D721Med (cell line): ENCODE measurements at regions not wholly inside any gene's neighbourhood (a gene's known extent, or its start where the extent isn't known, plus 50 kb on each side); places are given as distances from the start of the nearest gene placed in this dataset.
"Not testable (repeated sequence)": the region's sequence is repeated elsewhere in the genome, so short reads cannot be mapped to it uniquely, and the experiment has no call there.

Experiments
- DNase-seq: peaks from one replicate; pipeline ENCODE4 v3.0.0; 2011; ENCODE audit warnings: low spot score; ENCODE audit not compliant: insufficient read length
- FAIRE-seq: peaks from 2 replicates; lab custom pipeline; 2011; peaks lifted over from hg19 to GRCh38; lab: Jason Lieb, UNC
- TF ChIP-seq, protein P1 (sequence below): IDR thresholded peaks from 2 replicates; pipeline ENCODE4 v1.5.1; 2012; ENCODE audit warnings: mild to moderate bottlenecking, control low read depth; ENCODE audit not compliant: insufficient read depth; ENCODE audit errors: missing control alignments

DNA sequence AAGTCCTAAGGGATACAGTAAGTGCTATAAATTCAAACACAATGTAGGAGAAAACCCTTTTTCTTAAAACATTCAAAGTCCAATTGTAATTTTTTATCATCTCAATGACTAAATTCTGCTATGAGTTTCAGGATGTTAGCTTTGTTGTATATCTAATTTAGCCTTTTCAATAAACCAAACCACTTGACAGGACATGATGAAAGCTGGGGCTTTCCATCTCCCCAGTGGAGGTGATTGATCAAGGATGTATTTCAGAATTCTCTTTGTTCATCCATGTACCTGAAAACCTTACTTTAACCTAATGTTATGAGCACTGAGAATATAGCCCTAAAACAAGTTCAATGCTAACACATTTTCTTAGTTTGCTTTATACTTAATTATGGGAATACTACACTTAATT is 639.0 kb upstream of the ITGA1 start:
- no peak for DNase-seq
- FAIRE-seq, result no peak
- TF ChIP-seq, protein P1, sequence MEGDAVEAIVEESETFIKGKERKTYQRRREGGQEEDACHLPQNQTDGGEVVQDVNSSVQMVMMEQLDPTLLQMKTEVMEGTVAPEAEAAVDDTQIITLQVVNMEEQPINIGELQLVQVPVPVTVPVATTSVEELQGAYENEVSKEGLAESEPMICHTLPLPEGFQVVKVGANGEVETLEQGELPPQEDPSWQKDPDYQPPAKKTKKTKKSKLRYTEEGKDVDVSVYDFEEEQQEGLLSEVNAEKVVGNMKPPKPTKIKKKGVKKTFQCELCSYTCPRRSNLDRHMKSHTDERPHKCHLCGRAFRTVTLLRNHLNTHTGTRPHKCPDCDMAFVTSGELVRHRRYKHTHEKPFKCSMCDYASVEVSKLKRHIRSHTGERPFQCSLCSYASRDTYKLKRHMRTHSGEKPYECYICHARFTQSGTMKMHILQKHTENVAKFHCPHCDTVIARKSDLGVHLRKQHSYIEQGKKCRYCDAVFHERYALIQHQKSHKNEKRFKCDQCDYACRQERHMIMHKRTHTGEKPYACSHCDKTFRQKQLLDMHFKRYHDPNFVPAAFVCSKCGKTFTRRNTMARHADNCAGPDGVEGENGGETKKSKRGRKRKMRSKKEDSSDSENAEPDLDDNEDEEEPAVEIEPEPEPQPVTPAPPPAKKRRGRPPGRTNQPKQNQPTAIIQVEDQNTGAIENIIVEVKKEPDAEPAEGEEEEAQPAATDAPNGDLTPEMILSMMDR, result no peak

DNA sequence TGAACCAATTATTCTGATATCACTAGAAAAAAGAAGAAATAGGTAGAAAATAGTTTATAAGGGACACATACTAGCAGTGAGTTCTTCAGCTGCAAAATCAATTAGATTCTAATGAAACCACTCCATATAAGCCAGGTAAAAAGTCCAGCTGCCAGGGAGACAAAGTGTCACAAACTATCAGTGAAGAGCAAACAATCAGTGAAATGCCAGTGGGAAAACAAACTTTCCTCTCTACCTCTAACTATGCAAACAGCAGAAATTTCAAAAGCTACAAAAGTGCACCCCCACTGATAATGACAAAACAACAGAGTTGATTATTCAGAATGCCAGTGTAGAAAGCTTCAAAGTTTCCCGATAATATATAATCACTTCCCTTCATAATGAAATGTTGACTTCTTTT is 637.2 kb upstream of the ITGA1 start:
- no peak for FAIRE-seq
- DNase-seq, result no peak
- TF ChIP-seq, protein P1, result no peak

DNA sequence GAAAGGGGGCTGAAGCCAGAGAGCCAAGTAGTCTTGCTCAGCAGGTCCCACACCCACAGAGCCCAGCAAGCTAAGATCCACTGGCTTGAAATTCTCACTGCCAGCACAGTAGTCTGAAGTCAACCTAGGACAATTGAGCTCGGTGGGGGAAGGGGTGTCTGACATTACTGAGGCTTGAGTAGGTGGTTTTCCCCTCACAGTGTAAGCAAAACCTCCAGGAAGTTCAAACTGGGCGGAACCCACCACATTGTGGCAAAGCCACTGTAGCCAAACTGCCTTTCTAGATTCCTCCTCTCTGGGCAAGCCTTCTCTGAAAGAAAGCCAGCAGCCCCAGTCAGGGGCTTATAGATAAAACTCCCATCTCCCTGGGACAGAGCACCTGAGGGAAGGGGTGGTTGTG is 630.9 kb upstream of the ITGA1 start:
- DNase-seq, FAIRE-seq: not testable (repeated sequence)

DNA sequence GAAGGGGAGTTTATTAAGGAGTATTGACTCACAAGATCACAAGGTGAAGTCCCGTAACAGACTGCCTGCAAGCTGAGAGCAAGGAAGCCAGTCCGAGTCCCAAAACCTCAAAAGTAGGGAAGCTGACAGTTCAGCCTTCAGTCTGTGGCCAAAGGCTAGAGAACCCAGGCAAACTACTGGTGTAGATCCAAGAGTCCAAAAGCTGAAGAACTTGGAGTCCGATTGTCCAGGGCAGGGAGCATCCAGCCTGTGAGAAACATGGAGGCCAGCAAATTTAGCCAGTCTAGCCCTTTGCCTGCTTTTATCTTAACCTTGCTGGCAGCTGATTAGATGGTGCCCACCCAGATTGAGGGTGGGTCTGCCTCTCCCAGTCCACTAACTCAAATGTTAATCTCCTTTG is 621.9 kb upstream of the ITGA1 start:
- FAIRE-seq, result not testable (repeated sequence)

DNA sequence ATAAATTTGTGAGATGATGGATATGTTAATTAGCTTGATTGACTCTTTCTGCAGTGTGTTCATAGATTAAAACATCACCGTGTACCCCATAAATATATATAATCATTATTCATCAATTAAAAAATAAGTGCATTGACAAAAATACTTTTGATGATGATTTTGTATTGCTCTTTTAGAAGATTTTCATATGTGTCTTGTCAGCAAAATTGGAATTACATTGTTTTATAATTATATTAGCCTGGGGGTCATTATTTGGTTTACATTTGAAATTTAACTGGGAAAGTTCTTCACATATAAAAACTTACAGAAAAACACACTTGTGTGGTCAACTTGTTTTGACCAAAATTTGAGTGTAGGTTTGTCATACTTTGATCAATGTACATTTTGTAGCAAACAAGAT is 614.6 kb upstream of the ITGA1 start:
- TF ChIP-seq, protein P1, result no peak
- DNase-seq (no peak), FAIRE-seq (no peak)

More for the DNA sequence above, 621.9 kb upstream of the ITGA1 start:
- not testable (repeated sequence) for DNase-seq

DNA sequence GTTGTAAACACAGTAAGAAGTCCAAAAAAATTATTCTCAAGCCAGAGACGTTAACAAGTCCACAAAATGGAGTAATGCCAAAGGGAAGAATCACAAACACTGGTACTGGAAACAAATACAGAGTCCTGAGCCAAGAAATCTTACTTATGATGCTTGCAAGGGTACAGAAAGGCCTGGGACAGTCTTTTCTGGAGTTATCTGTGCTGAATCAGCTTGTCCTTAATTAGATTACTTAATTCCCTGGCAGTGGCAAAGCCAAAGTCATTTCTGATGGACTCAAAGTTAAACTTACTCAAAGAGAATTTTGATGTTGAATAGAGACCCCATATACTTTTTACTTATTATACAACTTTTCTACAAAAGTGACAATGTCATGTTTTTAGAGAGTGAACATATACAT is 610.5 kb upstream of the ITGA1 start:
- FAIRE-seq (no peak), DNase-seq (no peak)
- TF ChIP-seq, protein P1, result no peak

DNA sequence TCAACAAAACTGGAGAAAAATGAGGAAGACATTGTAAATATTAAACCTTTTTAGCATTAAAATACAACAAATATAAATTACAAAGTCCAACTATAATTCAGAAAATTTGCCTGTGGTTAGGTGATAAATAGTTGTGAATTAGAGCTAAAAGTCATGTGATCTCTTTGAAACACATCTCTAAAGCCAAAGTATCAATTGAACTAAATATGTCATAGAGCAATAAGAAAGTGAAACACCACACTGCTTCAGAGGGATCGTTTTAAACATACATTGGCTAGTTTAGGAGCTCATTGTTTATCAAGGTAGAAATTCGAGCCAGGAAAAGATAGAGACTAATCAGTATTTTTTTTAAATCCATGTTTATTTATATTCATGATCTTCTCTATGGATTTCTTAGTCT is 606.3 kb upstream of the ITGA1 start:
- FAIRE-seq (no peak), DNase-seq (no peak)
- TF ChIP-seq, protein P1, result no peak

DNA sequence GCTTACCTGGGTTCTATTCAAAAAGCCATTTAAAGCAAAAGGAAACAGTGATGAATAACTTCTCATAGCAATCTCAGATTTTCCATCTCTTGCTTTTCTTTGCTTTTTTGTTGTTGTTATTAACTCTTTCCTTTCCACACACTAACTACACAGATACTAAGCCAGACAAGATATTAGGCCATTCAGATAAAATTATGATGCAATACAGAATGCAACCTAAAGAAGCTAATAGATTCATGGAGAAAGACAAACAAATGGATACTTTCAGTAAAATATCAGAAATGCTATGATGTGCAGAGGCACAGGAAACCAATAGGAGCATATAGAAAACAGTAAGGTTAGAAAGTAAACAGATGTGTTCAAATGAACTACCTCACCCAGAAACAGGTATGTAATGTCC is 597.0 kb upstream of the ITGA1 start:
- TF ChIP-seq, protein P1, result no peak
- no peak for DNase-seq
- FAIRE-seq, result no peak
